GM19395 (cell line): ENCODE measurements at regions not wholly inside any gene's neighbourhood (a gene's known extent, or its start where the extent isn't known, plus 50 kb on each side); places are given as distances from the start of the nearest gene placed in this dataset.

Experiments
- ATAC-seq: cut with Tn5 transposase; IDR thresholded peaks from one replicate; pipeline ENCODE4 v1.9.1; 2021; ENCODE audit warnings: mild to moderate bottlenecking, moderate library complexity; ENCODE audit not compliant: unreplicated experiment

DNA sequence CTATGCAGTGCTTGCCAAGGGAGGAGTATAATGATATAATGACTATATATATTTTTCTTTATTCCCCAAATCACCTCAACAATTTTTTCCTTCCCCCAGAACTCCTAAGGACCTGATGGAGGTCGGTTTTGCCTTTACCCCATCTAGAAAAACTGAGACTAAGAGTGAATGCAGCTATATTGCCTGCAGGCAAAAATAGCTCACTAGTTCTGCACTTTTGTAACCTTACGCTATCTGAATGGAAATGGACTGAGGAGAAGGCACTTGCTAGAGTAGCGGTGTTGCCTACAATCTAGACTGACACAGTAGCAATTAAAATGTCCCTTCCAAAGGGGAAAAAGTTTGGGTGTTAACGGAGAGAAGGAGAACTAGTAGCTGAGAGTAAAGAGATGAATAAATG lies 379.5 kb upstream of the SEMA6D start:
- ATAC-seq = no peak

DNA sequence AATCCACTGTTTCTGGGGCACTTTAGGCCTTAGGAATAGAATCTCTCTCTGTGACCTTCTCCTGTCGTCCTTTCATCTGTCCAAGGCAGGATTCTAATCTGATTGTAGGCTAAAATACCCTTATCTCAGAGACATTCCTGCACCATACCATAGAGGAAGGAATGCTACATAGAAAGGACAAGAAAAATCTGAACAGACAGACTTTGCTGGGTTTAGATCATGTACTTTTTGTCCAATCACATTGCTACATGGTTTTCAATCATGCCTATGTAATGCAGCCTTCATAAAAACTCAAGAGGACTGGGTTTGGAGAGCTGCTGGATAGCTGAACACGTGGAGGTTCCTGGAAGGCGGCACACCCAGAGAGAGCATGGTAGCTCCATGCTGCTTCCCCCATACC lies 378.5 kb upstream of the SEMA6D start:
- ATAC-seq = no peak

- ATAC-seq = no peak
Measured at GRCh38 chr15:47339800-47340570, 377.3 kb upstream of the SEMA6D start.

- ATAC-seq = no peak
Measured at GRCh38 chr15:47340571-47340920, 376.8 kb upstream of the SEMA6D start.

GRCh38 chr15:47349179-47349578 lies 368.1 kb upstream of the SEMA6D start:
- no peak for ATAC-seq

GRCh38 chr15:47351501-47351900 lies 365.8 kb upstream of the SEMA6D start:
- no peak for ATAC-seq

GRCh38 chr15:47352217-47352616 lies 365.1 kb upstream of the SEMA6D start:
- no peak for ATAC-seq

DNA sequence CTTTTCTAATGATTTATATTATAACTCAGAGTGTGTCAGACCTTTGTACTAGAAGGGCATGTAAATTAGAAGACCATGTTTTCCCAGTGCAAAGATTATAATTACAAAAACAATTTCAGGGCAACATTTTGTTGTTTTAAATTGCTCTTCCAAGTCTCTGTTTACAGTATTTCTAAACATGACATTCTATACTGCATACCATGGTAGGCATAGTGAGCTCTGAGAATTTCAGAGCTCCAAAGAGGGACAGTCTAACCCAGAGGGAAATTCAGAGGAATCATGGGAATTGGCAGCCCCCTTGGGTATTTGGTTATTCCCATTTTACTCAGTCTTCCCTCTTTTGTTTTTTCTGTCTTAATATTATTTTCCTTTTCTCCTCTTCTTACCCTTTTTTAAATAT lies 361.5 kb upstream of the SEMA6D start:
- ATAC-seq = no peak

DNA sequence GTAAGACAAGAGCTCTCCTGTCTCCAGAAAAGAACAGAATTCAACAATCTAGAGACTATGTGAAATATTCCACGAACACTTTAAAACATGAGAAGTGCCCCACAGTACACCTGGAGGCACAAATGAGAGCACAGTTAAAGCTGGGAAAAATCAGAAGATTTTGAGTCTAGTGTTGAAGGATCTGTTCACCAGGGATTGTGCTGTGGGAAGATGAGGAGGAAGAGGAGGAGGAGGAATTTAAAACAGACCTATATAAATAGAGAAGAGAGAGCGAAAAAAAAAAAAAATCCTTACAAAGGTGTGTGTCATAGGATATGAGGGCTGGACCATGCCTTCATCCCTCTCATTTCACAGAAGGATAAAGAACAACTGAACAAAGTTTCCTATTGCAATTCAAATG lies 361.0 kb upstream of the SEMA6D start:
- ATAC-seq = no peak

DNA sequence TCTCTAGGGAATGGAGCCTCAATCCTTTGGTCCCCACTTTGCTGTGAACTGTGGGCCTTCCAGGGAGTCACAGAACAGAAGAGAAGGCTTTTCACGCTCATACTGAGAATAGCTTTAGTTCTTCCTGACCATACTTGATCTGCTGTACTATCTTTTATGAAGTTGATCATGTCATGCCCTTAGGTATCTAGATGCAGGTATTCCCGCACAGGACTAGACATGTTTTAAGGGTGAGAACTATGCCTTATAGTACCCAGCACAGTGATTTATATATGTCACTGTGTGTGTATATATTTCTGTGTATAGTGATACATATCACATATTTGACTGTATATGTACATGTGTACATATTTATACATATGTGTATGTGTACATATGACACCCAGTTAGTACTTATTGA lies 358.4 kb upstream of the SEMA6D start:
- no peak for ATAC-seq

- ATAC-seq = no peak
Measured at GRCh38 chr15:47360305-47360704, 357.0 kb upstream of the SEMA6D start.

DNA sequence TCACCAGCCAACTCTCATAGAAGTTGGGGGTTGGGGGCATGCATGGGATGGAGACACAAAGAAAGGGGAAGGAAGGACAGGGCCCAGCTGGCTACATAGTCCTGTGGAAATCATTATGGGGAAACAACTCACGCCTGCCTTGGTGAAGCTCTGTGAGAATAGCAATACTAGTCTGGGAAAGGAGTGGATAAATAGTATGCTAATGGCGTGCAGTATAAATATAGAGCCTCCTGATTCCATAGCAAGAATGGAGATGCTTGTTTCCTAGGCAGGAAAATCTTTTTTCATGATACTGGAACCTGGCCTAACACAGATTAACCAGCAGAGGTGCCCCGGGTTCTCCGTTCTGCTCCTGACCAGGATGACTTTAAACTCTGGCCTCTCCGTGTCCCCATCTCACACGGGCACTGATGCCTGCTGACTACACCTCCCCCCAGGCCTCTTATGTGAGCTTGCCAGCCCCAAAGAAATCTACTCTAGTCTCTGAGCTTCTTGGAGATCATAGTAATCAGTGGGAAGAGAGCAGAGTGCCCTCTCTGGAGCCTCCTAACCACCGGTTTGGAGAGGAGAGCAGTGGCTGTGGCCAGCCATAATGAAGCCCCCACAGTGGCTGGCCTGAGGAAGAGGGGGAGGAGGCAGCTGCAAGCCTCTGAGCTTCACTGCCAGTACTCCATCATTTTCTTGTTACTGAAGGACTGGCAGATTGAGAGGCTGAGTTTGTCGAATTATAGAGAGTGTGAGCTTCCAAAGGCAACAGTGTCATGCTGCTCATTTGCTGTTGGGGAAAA lies 355.0 kb upstream of the SEMA6D start:
- ATAC-seq = no peak

DNA sequence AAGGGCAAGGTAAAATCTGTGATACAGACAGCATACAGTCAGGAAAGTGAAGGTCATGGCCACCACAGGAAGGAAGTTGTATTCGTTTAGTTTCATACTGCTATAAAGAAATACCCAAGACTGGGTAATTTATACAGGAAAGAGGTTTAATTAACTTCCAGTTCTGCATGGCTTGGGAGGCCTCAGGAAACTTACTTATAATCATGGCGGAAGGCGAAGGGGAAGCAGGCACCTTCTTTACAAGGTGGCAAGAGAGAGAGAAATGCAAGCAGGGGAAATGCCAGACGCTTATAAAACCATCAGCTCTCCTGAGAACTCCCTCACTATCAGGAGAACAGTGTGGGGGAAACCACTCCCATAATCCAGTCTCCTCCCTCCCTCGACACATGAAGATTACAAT lies 353.7 kb upstream of the SEMA6D start:
- no peak for ATAC-seq

DNA sequence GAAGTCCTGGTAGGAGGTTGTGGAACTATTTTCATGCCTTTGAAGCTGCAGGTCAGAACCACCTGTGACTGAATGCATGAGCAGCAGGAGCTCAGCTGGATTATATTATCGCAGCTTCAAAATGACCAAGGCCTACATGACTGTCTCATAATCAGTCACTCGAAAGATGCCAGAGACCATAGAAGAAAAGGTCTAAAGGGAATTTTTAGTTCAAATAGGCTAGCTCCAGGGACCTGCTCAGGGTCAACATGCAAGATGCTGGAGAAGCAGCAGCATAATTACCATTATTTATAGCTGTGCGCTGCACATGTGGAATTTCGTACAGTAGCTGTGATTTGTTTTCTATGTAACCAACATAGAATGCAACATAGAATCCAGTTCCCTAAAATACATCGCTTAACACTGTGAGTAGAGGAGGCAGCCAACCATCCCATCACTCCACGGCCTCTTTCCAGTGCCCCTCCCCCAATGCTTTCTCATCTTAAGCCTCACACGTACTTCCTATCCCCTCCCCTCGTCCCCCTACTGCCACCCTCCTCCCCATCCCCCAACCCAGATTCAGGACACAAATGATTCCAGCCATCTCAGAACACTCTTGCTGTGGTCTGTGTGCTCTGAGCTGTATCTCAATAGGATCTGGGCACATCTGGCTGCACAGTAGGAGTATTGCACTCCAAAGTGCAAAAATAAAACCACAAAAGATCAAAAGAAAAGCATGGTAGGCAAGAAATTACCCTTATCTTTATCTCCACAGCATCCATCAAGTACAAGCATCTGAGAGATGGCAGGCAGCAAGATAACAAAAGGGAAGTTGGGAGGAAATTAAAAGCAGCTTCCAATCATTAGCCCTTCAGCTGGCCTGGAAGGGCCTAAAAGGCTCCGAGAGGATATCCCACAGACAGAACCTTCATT lies 352.8 kb upstream of the SEMA6D start:
- no peak for ATAC-seq

DNA sequence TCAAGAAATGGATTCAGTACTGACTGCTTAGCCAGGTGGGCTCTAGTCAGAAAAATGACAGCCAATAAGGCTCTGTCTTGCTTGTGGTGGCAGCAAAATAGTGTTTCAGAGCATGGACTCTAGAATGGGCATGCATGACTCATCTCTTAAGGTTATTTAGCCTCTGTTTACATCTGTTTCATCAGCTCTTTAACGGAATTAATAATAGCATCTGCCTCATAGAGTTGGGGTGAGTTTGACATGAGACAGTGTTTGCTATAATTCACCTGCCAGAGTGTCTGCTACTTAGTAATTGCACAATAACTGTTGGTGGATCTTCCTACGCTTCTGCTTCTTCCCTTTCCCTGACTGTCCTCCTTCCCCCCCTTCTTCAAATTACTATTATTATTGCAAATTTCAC lies 350.4 kb upstream of the SEMA6D start:
- ATAC-seq = no peak

DNA sequence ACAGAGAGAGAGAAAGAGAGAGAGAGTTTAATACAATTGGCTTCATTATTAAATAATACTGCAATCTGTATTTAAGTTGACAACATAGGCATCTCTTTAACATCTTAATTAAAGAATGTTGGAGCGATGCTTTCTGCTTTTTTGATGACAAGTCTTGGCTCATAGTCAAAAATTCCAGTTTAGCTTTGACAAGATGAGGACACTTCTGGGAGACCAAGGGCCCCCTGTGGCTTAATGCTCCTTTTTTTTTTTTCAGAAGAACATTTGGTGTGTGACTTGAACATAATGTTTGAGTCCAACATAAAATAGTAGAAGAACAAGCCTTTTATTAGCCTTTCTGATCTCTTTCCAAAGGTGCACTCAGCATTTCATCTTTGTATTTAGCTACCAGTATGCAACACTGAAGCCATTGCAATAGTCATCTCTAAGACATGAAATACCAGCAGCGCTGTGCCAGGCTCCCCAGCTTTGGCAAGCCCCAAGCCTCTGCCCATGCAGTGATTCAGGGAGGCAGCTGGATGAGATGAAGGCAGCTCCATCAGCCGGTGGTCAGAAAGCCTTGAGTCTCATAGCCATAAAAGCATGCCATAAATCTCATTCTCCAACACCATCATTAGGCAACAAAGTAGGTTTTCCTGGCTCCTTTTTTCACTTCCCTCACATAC lies 349.4 kb upstream of the SEMA6D start:
- ATAC-seq = no peak

- ATAC-seq = no peak
Measured at GRCh38 chr15:47371939-47372338, 345.4 kb upstream of the SEMA6D start.

DNA sequence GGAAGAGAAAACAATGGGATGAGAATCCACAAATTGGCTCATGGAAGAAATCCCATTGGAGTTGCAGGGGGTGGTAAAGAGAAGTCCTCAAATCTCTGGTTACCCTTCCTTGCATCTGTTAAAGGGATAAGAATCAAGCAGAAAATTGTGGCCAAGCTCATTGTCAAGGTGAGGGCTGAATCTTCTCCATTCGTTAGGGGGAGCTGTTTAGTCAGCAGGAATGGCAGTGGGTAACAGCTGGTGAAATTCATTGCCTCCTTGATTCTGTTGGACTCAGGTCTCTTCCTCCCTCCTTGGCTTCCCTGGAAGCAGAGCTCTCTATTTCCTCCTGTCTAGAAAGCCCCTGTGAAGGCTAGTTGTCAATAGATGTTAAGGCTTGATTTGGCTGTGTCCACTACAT lies 343.1 kb upstream of the SEMA6D start:
- no peak for ATAC-seq

DNA sequence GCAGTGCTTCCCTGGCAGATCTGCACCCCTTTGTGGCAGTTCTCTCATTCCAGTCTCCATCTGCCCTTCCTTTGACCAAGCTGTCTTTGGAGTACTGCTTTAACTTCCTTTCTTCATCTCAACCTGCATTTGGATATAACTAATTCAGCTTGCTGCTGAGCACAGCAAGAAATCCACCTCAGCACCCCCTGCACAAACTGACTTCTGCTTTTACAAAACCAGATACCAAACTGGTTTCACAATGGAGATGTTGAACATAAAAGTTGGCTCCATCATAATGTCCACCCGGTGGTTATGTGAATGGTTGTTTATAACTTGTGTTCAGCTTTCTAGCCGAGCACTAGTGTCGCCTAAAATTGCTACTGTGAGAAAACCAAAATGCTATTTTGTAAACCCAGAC lies 341.1 kb upstream of the SEMA6D start:
- no peak for ATAC-seq

DNA sequence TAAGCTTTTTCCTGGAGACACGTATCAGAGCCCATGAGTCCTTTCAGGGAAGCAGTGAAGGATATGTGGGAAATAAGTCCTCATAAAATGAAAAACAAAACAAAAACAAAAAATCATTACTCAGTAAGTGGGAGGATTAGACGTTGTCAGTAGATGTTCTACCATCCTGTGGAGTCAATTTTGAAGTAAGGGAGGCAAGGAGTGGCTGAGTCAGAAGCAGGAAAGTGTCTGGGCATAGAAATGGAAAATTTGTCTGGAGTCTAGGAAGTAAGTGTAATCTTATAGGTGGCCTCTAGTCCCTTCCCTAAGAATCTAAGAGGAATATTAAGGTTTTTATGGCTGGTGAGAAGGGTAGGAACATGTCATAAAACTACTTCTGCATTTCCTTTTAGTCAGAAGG lies 339.8 kb upstream of the SEMA6D start:
- ATAC-seq = no peak

DNA sequence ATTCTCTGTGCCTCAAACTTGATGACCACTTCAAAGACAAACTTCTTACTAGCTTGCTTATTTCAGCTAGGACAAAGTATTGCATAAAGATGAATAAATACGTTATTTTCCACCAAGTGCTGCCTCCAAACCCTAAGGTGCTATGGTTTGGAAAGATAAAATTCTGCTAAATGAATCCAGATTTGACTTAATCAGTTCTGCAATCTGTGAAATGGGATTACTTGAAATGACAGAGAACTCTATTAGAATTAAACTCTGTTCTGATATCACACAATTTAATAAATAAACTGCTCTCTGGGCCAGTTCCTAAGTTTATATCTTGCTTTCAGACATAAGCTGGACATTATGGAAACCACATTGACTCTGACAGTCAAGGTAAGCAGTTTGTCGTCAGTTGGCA lies 338.8 kb upstream of the SEMA6D start:
- ATAC-seq = no peak
